ENCODE measurements at regions not wholly inside any gene's neighbourhood (a gene's known extent, or its start where the extent isn't known, plus 50 kb on each side); places are given as distances from the start of the nearest gene placed in this dataset.
A peak's percentile ranks its signal among the peaks of the same experiment; 100 is the strongest.

GRCh38 chr4:131296192-131296591 lies 1852.9 kb upstream of the PCDH10 start:
- H3K9ac ChIP-seq (ENCODE audit: low read length) = no peak overlapping the region
- no peak for TF ChIP-seq EZH2phosphoT487 (IDR thresholded peaks at IDR 0.05; ENCODE audit: low read depth)
- no peak for TF ChIP-seq CTCF (IDR thresholded peaks at IDR 0.05; ENCODE audit: low read depth, low read length)
- H3K36me3 ChIP-seq (replicated peaks; ENCODE audit: low read depth, low read length) = no peaks in the 10 kb centered on the region
- H3K4me3 ChIP-seq (ENCODE audit: low read length) = no peak overlapping the region
- H3K4me1 ChIP-seq (ENCODE audit: low read length) = peaks cover under 1% of the 10 kb centered on the region; the same call in 1 of the 2 replicates
- no peak overlapping the region for H3K27ac ChIP-seq (ENCODE audit: low read length)
- H3K4me2 ChIP-seq (ENCODE audit: low read length) = no peak overlapping the region
- no peaks in the 10 kb centered on the region for H3K9me3 ChIP-seq (ENCODE audit: insufficient read depth, low read length)
- H3K27me3 ChIP-seq (ENCODE audit: low read depth, low read length) = no peaks in the 10 kb centered on the region
- H3K79me2 ChIP-seq (ENCODE audit: low read length) = no peaks in the 10 kb centered on the region
- H2AFZ ChIP-seq (ENCODE audit: low read depth, low read length) = no peak overlapping the region
- no peaks in the 10 kb centered on the region for H4K20me1 ChIP-seq (ENCODE audit: insufficient read depth, low read length)

- Histone ChIP-seq H3K4me3 (ENCODE audit: low read length) (no peak overlapping the region), H3K4me1 (ENCODE audit: low read length) (peaks cover 22% of the 10 kb centered on the region), H4K20me1 (ENCODE audit: insufficient read depth, low read length) (no peaks in the 10 kb centered on the region), H2AFZ (ENCODE audit: low read depth, low read length) (no peak overlapping the region), H3K27ac (ENCODE audit: low read length) (no peak overlapping the region), H3K36me3 (replicated peaks; ENCODE audit: low read depth, low read length) (peaks cover 3% of the 10 kb centered on the region), H3K9me3 (ENCODE audit: insufficient read depth, low read length) (peaks cover 5% of the 10 kb centered on the region; the same call in 1 of the 2 replicates), H3K79me2 (ENCODE audit: low read length) (no peaks in the 10 kb centered on the region), H3K4me2 (ENCODE audit: low read length) (no peak overlapping the region), H3K27me3 (ENCODE audit: low read depth, low read length) (no peaks in the 10 kb centered on the region), H3K9ac (ENCODE audit: low read length) (no peak overlapping the region)
- TF ChIP-seq EZH2phosphoT487 (IDR thresholded peaks at IDR 0.05; ENCODE audit: low read depth) = no peak
- TF ChIP-seq CTCF (IDR thresholded peaks at IDR 0.05; ENCODE audit: low read depth, low read length) = peak; percentile 62
Measured at GRCh38 chr4:131302108-131302507, 1847.0 kb upstream of the PCDH10 start.

- Histone ChIP-seq H3K4me2 (ENCODE audit: low read length) (no peak overlapping the region; the same call in 1 of the 2 replicates), H3K79me2 (ENCODE audit: low read length) (no peaks in the 10 kb centered on the region), H3K9me3 (ENCODE audit: insufficient read depth, low read length) (peaks cover 5% of the 10 kb centered on the region; the same call in 1 of the 2 replicates), H2AFZ (ENCODE audit: low read depth, low read length) (no peak overlapping the region), H3K9ac (ENCODE audit: low read length) (no peak overlapping the region), H3K36me3 (replicated peaks; ENCODE audit: low read depth, low read length) (peaks cover 3% of the 10 kb centered on the region), H3K4me3 (ENCODE audit: low read length) (no peak overlapping the region), H3K27ac (ENCODE audit: low read length) (no peak overlapping the region), H3K27me3 (ENCODE audit: low read depth, low read length) (no peaks in the 10 kb centered on the region), H3K4me1 (ENCODE audit: low read length) (peaks cover 42% of the 10 kb centered on the region), H4K20me1 (ENCODE audit: insufficient read depth, low read length) (no peaks in the 10 kb centered on the region)
- no peak for TF ChIP-seq EZH2phosphoT487 (IDR thresholded peaks at IDR 0.05; ENCODE audit: low read depth)
Measured at GRCh38 chr4:131304686-131305085, 1844.4 kb upstream of the PCDH10 start.

GRCh38 chr4:131309628-131310027 lies 1839.5 kb upstream of the PCDH10 start:
- Histone ChIP-seq H3K4me3 (ENCODE audit: low read length) (peak overlapping the region; percentile 44), H3K9me3 (ENCODE audit: insufficient read depth, low read length) (peaks cover 1% of the 10 kb centered on the region; the same call in 1 of the 2 replicates), H3K36me3 (replicated peaks; ENCODE audit: low read depth, low read length) (peaks cover 7% of the 10 kb centered on the region), H3K4me2 (ENCODE audit: low read length) (peak overlapping the region; percentile 66), H3K9ac (ENCODE audit: low read length) (no peak overlapping the region), H4K20me1 (ENCODE audit: insufficient read depth, low read length) (no peaks in the 10 kb centered on the region), H3K4me1 (ENCODE audit: low read length) (peaks cover 37% of the 10 kb centered on the region), H3K27ac (ENCODE audit: low read length) (peak overlapping the region; percentile 52; the same call in 1 of the 2 replicates), H3K27me3 (ENCODE audit: low read depth, low read length) (no peaks in the 10 kb centered on the region), H2AFZ (ENCODE audit: low read depth, low read length) (no peak overlapping the region), H3K79me2 (ENCODE audit: low read length) (no peaks in the 10 kb centered on the region)
- no peak for TF ChIP-seq CTCF (IDR thresholded peaks at IDR 0.05; ENCODE audit: low read depth, low read length)
- TF ChIP-seq EZH2phosphoT487 (IDR thresholded peaks at IDR 0.05; ENCODE audit: low read depth) = peak; percentile 71; the same call in 1 of the 2 replicates

All from OCI-LY3 (cell line).